Neural cell (in vitro differentiated cells): ENCODE measurements at regions not wholly inside any gene's neighbourhood (a gene's known extent, or its start where the extent isn't known, plus 50 kb on each side); places are given as distances from the start of the nearest gene placed in this dataset.

Experiments
- H2AFZ ChIP-seq: fragments of 200-600, 300-800 bp; sonication (generic), shearing (Covaris generic); 2 replicates; pipeline ENCODE4 v1.6.0; 2014; ENCODE audit warnings: low read depth, mild to moderate bottlenecking, antibody characterized with exemption, low read length, moderate library complexity
- H3F3A ChIP-seq: fragments of 200-600 bp; shearing (Covaris generic); 2 replicates; pipeline ENCODE4 v1.6.1; 2016; ENCODE audit warnings: mild to moderate bottlenecking, moderate library complexity, mixed read lengths, antibody characterized with exemption, low read length; ENCODE audit not compliant: insufficient read depth, poor library complexity, severe bottlenecking
- H3K27ac ChIP-seq: fragments of 200-600, 300-800 bp; sonication (generic), shearing (Covaris generic); 2 replicates; pipeline ENCODE4 v1.5.1; 2014; ENCODE audit warnings: mild to moderate bottlenecking, low read length, moderate library complexity
- H3K27me3 ChIP-seq: fragments of 300-800, 200-600 bp; sonication (generic), shearing (Covaris generic); 2 replicates; pipeline ENCODE4 v1.6.0; 2014; ENCODE audit warnings: mild to moderate bottlenecking, low read depth, low read length, moderate library complexity; ENCODE audit not compliant: insufficient read depth
- H3K36me3 ChIP-seq: fragments of 300-800, 200-600 bp; sonication (generic), shearing (Covaris generic); 2 replicates; pipeline ENCODE4 v1.5.1; 2014; ENCODE audit warnings: mild to moderate bottlenecking, antibody characterized with exemption, low read length, moderate library complexity; ENCODE audit not compliant: insufficient read depth
- H3K4me2 ChIP-seq: fragments of 300-800, 200-600 bp; sonication (generic), shearing (Covaris generic); 2 replicates; pipeline ENCODE4 v1.6.0; 2014; ENCODE audit warnings: mild to moderate bottlenecking, low read length
- H3K4me3 ChIP-seq: fragments of 300-800, 200-600 bp; sonication (generic), shearing (Covaris generic); 2 replicates; pipeline ENCODE4 v1.5.1; 2014; ENCODE audit warnings: mild to moderate bottlenecking, low read length, moderate library complexity
- H3K79me2 ChIP-seq: fragments of 200-600 bp; shearing (Covaris generic); replicated peaks from 2 replicates; pipeline ENCODE4 v1.6.0; 2014; ENCODE audit warnings: mild to moderate bottlenecking, low read length, moderate library complexity; ENCODE audit not compliant: insufficient read depth
- H3K9ac ChIP-seq: fragments of 300-800, 200-600 bp; sonication (generic), shearing (Covaris generic); 2 replicates; pipeline ENCODE4 v1.6.1; 2016; ENCODE audit warnings: mild to moderate bottlenecking, low read length, mixed read lengths
- H3K9me2 ChIP-seq: fragments of 200-600 bp; shearing (Covaris generic); 2 replicates; pipeline ENCODE4 v1.6.1; 2016; ENCODE audit warnings: mild to moderate bottlenecking, low read length, mixed read lengths; ENCODE audit not compliant: insufficient read depth
- H3K9me3 ChIP-seq: fragments of 200-600, 300-800 bp; sonication (generic), shearing (Covaris generic); 2 replicates; pipeline ENCODE4 v1.6.1; 2016; ENCODE audit warnings: mild to moderate bottlenecking, mixed run types, low read length, moderate library complexity, mixed read lengths
- H4K20me1 ChIP-seq: fragments of 200-600 bp; shearing (Covaris generic); 2 replicates; pipeline ENCODE4 v1.6.1; 2016; ENCODE audit warnings: mild to moderate bottlenecking, mixed run types; ENCODE audit not compliant: insufficient read depth
- EP300 ChIP-seq: fragments of 450-650 bp; conservative IDR thresholded peaks from 2 replicates; pipeline ENCODE4 v1.6.1; 2014; ENCODE audit warnings: antibody characterized with exemption, mild to moderate bottlenecking, moderate library complexity; ENCODE audit not compliant: poor library complexity, severe bottlenecking
- EZH2 ChIP-seq: fragments of 200-600, 300-800 bp; shearing (Covaris generic), sonication (generic); IDR thresholded peaks from 2 replicates; pipeline ENCODE4 v1.6.1; 2014; ENCODE audit warnings: antibody characterized with exemption, low read length, borderline replicate concordance, mild to moderate bottlenecking; ENCODE audit not compliant: insufficient read depth, poor library complexity, severe bottlenecking
- MXI1 ChIP-seq: fragments of 450-650 bp; conservative IDR thresholded peaks from 2 replicates; pipeline ENCODE4 v1.6.1; 2014; ENCODE audit warnings: antibody characterized with exemption, mild to moderate bottlenecking; ENCODE audit not compliant: poor library complexity, severe bottlenecking
- POLR2AphosphoS5 ChIP-seq: IDR thresholded peaks from 2 replicates; pipeline ENCODE4 v1.6.1; 2012
- RAD21 ChIP-seq: fragments of 450-650 bp; conservative IDR thresholded peaks from 2 replicates; pipeline ENCODE4 v1.6.1; 2014; ENCODE audit warnings: antibody characterized with exemption, mild to moderate bottlenecking, moderate library complexity
- REST ChIP-seq: IDR thresholded peaks from 2 replicates; pipeline ENCODE4 v1.6.1; 2012; ENCODE audit warnings: borderline replicate concordance
- SMC3 ChIP-seq: fragments of 450-650 bp; conservative IDR thresholded peaks from 2 replicates; pipeline ENCODE4 v1.6.1; 2014; ENCODE audit warnings: antibody characterized with exemption, mild to moderate bottlenecking, moderate library complexity; ENCODE audit not compliant: poor library complexity
- TAF1 ChIP-seq: IDR thresholded peaks from 2 replicates; pipeline ENCODE4 v1.6.1; 2012; ENCODE audit warnings: low read depth
- TF ChIP-seq, protein P1 (sequence below): fragments of 450-650 bp; IDR thresholded peaks from 2 replicates; pipeline ENCODE4 v1.5.1; 2014; ENCODE audit warnings: antibody characterized with exemption, mild to moderate bottlenecking, moderate library complexity; ENCODE audit not compliant: poor library complexity, severe bottlenecking

GRCh38 chr12:132429602-132429945 lies 60.4 kb upstream of the FBRSL1 start:
- no peaks in the 10 kb centered on the region for H3K9me3 ChIP-seq
- no peaks in the 10 kb centered on the region for H3K9me2 ChIP-seq
- TF ChIP-seq, protein P1, sequence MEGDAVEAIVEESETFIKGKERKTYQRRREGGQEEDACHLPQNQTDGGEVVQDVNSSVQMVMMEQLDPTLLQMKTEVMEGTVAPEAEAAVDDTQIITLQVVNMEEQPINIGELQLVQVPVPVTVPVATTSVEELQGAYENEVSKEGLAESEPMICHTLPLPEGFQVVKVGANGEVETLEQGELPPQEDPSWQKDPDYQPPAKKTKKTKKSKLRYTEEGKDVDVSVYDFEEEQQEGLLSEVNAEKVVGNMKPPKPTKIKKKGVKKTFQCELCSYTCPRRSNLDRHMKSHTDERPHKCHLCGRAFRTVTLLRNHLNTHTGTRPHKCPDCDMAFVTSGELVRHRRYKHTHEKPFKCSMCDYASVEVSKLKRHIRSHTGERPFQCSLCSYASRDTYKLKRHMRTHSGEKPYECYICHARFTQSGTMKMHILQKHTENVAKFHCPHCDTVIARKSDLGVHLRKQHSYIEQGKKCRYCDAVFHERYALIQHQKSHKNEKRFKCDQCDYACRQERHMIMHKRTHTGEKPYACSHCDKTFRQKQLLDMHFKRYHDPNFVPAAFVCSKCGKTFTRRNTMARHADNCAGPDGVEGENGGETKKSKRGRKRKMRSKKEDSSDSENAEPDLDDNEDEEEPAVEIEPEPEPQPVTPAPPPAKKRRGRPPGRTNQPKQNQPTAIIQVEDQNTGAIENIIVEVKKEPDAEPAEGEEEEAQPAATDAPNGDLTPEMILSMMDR, result no peak
- no peak for TF ChIP-seq MXI1
- TF ChIP-seq RAD21, result no peak
- TF ChIP-seq TAF1, result no peak
- TF ChIP-seq SMC3, result no peak
- TF ChIP-seq EP300, result no peak
- TF ChIP-seq EZH2, result no peak
- TF ChIP-seq REST, result no peak
- TF ChIP-seq POLR2AphosphoS5, result no peak
- H3K4me2 ChIP-seq, result no peak overlapping the region
- H3K36me3 ChIP-seq, result no peaks in the 10 kb centered on the region
- H3K79me2 ChIP-seq, result no peaks in the 10 kb centered on the region
- no peaks in the 10 kb centered on the region for H3F3A ChIP-seq
- no peak overlapping the region for H2AFZ ChIP-seq
- no peak overlapping the region for H3K4me3 ChIP-seq
- H3K27me3 ChIP-seq, result no peaks in the 10 kb centered on the region
- no peak overlapping the region for H3K9ac ChIP-seq
- H4K20me1 ChIP-seq, result no peaks in the 10 kb centered on the region
- no peak overlapping the region for H3K27ac ChIP-seq

- Histone ChIP-seq H3K36me3 (no peaks in the 10 kb centered on the region), H3K9me3 (no peaks in the 10 kb centered on the region), H3K4me2 (no peak overlapping the region), H3K9ac (peak overlapping the region; percentile 38), H3K27me3 (no peaks in the 10 kb centered on the region), H3K9me2 (no peaks in the 10 kb centered on the region), H4K20me1 (no peaks in the 10 kb centered on the region), H2AFZ (peak overlapping the region; percentile 19), H3F3A (no peaks in the 10 kb centered on the region), H3K4me3 (no peak overlapping the region), H3K27ac (peak overlapping the region; percentile 12), H3K79me2 (no peaks in the 10 kb centered on the region)
- TF ChIP-seq MXI1 (no peak), REST (no peak), TAF1 (no peak), EP300 (no peak), SMC3 (no peak), EZH2 (no peak)
Observed at GRCh38 chr12:132428936-132429601, 60.9 kb upstream of the FBRSL1 start.
